NCI-H2227 (cell line): ENCODE measurements at regions not wholly inside any gene's neighbourhood (a gene's known extent, or its start where the extent isn't known, plus 50 kb on each side); places are given as distances from the start of the nearest gene placed in this dataset.
"Not testable (repeated sequence)": the region's sequence is repeated elsewhere in the genome, so short reads cannot be mapped to it uniquely, and the experiment has no call there.

Source experiments
- DNase-seq: peaks from one replicate; lab custom pipeline; 2025; ENCODE audit not compliant: unreplicated experiment; lab: John Stamatoyannopoulos, UW

DNA sequence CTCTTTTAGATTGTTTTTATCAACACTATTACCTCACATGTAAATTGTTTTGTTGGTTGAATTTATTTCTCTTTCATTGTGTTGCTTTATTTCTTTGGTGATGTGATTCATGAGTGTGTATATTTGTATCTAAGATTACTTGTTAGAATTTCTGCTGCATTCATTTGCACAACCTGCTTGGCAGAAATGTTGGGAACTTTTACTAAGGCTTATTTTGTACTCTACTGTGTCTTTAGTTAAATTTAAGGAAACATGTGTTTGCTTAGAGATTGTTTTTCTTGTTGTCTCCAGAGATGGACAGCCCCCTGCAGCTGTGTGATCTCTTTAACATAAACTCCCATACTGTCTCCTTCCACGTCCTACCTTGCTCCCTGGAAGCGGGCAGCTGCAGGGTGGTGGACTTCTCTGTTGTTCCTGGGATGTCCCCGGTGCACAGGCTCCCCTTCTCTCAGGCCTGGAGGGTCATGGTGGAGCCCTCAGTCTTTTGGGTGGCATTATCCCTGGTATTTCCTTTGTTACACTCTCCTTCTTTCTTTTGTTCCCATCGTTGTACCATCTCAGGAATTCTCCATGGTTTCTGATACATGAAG, 212.0 kb upstream of the SPRY2 start:
- DNase-seq, result no peak

DNA sequence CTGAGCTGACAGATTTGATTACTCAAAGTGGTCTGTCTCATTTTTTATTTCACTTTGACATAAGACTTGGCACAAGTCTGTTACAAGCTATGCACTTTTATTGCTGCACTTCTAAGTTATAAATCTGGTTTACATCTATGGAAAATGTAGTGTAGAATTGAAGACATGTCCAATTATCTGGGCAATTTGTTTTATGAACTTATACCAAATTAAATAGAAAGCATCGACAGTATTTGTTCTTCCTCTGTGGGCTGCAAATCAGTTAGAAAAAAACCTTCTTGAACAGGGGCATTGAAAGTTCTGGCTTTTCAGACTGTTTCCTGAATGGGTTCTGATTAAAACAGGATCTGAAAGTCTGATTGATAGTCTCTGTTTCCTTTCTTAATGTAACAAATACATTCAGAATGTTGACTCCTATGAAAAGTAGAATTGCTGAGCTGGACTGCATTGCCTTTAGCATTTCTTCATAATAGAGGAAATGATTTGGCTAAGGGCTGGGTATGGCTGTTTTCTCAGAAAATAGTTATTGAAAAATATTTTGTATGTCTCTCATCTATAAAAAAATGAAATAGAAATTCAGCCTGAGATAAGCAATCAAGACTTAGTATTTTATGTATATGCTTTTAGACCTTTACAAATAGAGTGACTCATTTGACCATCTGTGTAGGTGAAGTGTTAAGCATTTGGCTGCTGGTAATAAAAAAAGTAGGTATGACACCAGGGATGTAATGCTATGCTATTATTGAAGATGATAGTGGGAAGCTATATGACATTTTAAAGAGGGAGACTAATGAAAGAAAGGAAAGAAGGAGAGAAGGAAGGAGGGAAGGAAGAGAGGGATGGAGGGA, 210.9 kb upstream of the SPRY2 start:
- no peak for DNase-seq

DNA sequence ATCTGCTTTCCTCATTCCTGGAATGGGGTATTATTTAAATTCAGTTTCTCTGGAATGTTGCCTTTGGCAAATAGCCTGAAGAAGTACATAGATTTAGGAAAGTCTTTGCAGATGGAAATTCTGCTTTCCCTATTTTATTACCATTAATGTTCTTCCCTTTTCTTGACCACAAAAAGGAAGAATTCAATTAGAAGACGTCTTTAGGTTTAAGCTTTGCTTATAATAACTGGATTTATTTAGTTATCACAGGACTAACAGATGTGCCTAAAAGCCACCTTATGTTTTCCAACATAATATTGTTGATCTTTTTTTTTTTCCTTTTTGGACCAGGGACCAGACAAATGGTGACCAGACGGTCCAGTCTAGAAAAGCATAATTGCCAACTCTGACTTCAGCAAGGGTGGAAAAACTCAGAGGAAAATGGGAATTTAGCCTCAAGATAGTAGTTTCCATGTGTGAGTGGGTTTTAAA, 210.1 kb upstream of the SPRY2 start:
- DNase-seq, result no peak

DNA sequence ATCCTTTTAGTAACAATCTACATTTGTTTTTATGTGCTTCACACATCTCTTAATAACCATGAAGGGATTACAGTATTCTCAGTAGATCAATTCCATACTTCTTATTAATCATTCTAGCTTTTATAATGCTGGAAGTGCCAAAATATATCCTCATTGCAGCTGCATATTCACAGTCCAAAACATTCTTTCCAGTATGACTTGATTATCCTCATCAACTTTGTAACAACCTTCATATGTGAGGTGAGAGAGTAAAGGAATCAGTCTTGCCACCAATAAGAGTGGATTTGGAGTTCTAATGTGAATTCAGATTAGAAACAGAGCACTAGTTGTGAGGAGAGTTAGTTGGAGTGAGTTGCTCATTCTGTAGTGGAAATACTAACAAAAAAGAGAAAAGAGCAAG, 208.0 kb upstream of the SPRY2 start:
- no peak for DNase-seq

DNA sequence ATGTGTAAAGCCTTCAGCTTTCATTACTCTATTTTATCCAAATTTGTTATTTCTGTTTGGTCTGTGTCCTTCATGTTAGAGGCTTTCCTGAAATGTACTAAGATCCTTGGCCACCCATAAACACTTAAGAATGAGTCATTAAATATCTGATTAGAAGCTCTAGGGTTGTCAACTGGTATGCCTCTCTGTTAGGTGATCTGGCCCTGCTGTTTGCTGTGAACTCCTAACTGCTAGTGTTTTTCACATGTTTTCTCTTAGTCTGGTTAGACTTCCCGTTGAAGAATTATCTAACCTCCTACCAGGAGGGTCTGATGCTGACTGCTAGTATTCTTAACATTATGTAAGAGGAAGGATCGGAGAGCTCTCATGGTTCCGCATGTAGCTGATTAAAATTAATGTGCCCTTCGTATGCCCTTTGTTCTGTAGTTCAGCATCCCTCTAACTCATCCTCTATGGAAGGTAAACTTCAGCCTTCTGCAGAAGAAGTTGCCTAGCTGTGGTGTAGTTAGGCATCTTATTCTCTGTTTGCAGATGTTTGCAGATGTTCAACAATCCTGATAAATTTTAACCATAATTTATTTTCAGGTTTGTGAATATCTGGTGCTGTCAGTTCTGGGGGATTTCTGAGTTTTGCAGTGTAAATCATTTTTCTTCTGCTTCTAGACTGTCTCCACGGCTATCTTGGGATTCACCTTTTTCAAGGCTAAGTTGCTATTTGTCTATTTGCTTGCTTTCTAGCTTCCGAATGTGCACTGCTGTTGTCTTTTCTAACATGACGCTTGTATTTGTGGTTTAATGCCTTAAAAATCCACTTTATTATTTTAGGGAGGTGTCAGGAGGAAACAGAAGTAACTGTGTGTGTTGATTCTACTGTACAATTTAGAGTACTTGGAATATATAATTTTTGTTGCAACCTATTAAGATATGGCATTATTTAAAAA, 207.2 kb upstream of the SPRY2 start:
- no peak for DNase-seq

DNA sequence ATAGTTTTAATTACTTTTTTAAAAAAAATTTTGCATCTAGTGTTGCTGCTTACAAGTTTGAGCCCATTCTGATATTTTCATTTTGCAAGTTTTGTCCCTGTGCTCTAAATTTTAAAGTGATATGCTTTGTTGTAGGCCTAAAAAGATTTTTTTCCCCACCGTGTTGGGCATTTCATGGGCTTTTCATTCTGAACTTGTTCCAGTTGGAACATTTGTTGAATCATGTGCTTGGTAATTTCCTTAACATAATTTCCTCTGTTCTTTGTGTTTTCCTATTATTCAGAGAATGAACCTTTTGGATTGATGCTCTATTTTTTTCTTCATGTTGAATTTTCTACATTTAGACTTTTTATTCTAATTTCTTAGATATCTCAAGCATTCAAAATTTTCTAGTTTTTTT, 206.4 kb upstream of the SPRY2 start:
- no peak for DNase-seq

DNA sequence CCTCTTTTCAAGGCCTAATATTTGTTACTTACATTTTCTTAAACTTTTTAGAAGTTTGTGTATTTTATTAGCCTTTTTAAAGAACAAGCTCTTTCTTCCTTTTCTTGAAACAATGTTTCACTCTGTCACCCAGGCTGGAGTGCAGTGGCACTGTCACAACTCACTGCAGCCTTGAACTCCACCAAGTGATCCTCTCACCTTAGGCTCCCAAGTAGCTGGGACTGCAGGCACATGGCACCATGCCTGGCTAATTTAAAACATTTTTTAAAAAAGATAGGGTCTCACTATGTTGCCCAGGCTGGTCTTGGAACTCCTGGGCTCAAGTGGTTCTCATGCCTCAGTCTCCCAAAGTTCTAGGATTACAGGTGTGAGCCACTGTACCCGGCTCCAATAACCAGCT, 192.2 kb upstream of the SPRY2 start:
- no peak for DNase-seq

DNA sequence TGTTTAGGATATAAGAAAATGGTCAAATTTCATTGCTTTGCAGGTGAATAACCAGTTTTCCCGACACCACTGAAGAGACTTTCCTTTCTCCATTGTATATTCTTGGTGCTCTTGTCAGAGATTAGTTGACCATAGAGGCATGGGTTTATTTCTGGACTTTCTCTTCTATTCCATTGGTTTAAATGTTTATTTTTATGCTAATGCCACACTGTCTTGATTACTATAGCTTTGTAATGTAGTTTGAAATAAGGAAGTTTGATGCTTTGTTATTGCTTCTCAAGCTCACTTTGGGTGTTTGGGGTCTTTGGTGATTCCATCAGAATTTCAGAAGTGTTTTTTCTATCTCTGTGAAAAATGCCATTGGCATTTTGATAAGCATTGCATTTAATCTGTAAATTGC, 190.0 kb upstream of the SPRY2 start:
- no peak for DNase-seq

DNA sequence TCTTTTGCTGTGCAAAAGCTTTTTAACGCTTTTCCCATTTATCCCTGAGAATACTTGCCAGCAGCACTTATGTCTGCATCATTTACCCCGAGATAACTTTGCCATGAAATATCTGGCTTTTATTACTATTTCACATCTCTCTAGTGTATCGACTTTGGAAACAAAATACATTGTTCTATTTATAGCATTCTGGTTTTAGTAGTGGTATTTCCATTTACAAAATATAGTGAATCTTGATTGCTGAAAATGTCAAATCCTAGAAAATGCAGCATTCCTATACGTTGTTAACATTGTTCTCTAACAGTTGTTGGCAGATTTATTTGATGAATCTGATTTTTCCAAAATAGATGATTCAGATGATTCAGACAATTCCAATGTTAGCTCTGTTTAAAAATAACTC, 189.3 kb upstream of the SPRY2 start:
- no peak for DNase-seq

DNA sequence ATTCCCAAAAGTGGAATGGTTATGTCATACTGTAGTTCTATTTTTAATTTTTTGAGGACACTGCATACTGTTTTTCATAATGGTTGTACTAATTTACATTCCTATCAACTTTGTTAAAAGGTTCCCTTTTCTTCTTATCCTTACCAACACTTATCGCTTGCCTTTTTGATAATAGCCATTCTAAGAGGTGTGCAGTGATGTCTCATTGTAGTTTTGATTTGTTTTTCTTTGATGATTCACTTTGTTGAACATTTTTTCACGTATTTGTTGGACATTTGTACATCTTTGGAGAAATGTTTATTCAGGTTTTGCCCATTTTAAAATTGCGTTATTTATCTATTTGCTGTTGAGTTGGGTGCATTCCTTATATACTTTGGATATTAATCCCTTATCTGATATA, 188.8 kb upstream of the SPRY2 start:
- no peak for DNase-seq

DNA sequence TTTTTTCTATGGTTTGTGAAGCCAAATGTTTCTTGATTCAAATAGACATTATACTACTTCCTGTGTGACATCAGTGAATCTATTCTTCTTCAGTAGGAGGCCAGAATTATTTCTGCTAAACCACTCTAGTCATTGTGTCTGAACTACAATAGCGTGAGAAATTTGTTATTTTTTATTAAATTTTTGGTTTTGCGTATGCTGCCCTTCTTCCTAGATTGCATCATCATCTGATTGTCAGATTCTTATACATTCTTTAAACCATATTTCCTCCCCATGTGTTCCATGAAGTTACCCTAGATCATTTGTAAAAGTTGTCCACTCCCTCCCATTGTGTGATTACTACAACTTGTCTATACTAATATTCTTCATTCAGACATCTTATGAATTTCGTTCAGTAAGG, 187.8 kb upstream of the SPRY2 start:
- DNase-seq, result no peak

DNA sequence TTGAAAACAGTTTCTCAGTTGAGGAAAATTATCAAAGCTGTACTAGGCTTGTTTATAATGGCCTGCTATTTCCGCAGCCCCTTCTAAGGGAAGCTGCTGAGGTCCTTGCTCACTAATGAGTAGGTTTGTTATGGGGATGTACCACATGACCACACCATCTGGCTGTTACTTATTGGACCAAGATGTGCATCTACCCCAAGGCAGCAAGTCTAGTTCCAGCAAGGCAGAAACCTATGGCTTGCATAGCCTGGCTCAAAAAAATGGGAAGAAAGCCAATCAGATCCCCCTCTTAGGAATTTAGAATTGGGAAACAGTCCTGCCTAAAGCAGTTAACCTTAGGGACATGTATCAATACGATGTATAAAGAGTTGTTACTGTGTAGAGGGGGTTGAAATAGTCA, 186.5 kb upstream of the SPRY2 start:
- DNase-seq, result no peak

DNA sequence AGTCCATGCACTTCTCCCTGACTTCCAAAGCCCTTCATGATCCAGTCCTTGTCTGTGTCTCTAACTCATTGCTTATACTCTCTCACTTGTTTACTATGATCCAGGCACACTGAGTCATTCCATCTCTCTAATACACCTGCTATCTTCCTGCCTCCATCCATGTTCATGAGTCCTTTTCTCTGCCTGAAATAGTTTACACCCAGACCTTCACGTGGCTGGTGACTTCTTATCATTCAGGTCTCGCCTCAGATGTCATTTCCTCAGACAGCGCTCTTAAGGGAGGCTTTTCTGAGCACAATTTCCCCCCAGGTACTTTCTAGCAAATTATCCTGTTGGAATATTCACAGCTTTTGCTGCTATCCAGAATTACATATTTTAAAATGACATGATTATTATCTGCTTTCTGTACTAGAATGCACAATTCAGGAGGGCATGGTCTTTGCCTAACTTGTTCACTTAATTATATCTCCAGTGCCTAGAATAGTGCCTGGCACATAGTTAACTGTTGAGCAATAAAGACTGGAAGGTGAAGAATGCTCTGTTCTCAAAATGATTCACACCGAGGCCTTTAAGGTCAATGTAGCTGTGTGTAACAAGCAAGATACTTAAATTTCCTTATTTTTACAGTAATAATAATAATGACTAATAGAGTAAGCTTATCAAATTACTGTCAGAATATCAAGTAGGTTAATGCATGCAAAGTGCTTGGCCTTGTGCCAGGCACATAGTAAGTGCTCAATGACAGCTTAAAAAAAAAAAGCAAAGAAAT, 183.7 kb upstream of the SPRY2 start:
- no peak for DNase-seq

DNA sequence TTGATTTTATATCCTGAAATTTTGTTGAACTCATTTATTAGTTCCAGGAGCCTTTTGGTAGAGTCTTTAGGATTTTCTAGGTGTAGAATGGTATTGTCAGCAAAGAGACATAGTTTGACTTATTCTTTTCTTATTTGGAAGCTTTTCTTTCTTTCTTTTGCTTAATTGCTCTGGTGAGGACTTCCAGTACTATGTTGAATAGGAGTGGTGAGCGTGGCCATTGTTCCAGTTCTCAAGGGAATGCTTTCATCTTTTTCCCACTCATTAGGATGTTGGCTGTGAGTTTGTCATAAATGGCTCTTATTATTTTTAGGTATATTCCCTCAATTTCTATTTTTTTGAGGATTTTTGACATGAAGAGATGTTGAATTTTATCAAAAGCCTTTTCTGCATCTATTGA, 182.2 kb upstream of the SPRY2 start:
- DNase-seq, result no peak

DNA sequence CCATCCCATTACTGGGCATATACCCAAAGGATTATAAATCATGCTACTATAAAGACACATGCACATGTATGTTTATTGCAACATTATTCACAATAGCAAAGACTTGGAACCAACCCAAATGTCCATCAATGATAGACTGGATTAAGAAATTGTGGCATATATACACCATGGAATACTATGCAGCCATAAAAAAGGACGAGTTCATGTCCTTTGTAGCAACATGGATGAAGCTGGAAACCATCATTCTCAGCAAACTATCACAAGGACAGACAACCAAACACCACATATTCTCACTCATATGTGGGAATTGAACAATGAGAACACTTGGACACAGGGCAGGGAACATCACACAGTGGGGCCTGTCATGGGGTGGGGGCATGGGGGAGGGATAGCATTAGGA, 181.5 kb upstream of the SPRY2 start:
- DNase-seq, result not testable (repeated sequence)

DNA sequence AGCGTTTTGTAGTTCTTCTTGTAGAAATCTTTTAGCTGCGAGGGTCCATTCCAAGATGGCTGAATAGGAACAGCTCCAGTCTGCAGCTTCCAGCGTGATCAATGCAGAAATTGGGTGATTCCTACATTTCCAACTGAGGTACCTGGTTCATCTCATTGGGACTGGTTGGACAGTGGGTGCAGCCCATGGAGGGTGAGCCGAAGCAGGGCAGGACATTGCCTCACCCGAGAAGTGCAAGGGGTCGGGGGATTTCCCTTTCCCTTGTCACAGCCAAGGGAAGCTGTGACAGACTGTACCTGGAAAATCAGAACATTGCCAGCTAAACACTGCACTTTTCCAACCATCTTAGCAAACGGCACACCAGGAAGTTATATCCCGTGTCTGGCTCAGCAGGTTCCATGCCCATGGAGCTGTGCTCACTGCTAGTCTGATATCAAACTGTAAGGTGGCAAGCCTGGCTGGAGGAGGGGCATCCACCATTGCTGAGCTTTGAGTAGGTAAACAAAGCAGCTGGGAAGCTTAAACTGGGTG, 176.0 kb upstream of the SPRY2 start:
- DNase-seq, result no peak

DNA sequence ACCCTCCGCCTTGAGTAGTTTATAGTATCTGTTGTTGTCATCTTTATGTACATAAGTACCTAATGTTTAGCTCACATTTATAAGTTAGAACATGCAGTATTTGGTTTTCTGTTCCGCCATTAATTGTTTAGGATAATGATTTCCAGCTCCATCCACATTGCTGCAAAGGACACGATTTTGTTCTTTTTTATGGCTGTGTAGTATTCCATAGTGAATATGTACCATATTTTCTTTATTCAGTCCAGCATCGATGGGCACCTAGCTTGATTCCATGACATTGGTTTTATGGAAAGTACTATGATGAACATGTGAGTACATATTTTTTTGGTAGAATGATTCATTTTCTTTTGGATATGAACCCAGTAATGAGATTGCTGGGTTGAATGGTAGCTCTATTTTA, 174.4 kb upstream of the SPRY2 start:
- no peak for DNase-seq

DNA sequence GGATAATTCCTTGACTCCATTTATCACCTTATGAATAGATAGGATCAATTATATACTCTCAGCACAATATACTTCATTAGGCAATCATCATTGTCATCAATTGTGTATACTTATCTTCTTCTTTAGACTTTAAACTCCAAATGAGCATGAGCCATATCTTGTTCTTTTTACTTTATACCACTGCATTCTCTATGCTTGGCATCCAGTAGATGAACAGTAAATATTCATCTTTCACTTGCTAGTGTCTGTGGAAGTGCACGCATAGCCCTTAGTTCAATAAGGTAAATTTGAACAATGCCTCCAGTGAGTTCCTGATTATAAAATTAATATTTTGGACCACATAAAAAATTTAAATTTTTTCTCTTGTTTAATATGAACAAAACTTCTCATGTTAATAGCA, 172.3 kb upstream of the SPRY2 start:
- DNase-seq, result no peak

DNA sequence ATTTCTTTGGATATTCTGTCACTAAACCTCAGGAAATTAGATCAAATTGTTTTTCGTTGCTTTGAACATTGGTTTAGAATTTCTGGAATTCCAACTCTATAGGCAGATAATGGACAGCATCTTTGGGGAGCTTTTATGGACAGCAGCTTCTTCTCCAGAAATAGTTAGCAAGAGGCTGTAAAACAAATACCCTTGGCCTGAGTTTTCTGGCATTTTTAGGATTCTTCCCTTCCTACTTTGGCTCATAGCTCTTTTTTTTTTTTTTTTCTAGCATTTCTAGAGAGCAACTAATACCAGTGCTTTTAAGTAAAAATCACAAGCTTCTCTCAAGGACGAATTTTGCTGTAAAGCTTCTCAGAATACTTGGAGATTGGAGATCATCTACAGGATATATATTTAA, 169.8 kb upstream of the SPRY2 start:
- DNase-seq, result no peak

DNA sequence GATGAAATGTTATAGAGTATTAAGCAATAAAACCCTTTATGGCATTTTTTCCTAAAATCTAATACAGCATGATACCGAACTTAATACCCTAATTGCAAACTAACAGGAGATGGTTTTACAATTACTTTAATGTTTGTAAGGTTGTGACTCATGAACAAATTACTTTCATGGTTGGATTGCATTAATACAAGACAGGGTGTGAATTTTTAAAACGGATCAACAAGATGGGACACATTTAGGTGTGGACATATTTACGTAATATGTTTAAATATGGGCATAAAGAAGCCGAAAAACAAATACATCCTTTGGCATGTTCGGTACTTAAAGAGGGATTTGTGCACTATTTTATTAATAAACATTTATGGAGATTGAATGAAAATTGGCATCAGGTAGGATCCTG, 168.3 kb upstream of the SPRY2 start:
- no peak for DNase-seq

DNA sequence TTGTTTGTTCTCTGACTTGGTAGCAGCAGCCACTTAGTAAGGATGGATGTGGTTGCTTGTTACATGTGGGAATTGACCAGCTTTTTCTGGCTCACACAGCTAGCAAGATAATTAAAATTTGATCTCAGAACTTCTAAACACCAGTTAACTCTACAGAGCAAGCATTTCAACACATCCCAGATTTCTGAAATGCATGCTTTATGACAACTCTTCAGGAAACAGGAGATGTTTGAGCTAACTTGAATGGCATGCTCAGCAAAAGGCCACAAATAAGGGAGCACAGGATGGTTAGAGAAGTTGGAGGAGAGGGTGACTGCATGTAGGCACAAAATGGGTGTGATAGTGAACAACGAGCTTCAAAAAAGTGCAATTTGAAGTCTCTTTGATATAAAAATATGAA, 167.1 kb upstream of the SPRY2 start:
- DNase-seq, result no peak
